DMS53 treated with DMSO at 0.1 percent for 48 hours (cell line): ENCODE measurements at regions not wholly inside any gene's neighbourhood (a gene's known extent, or its start where the extent isn't known, plus 50 kb on each side); places are given as distances from the start of the nearest gene placed in this dataset.
A peak's percentile ranks its signal among the peaks of the same experiment; 100 is the strongest.
"Not testable (repeated sequence)": the region's sequence is repeated elsewhere in the genome, so short reads cannot be mapped to it uniquely, and the experiment has no call there.

ENCODE experiments used
- DNase-seq: peaks from one replicate; lab custom pipeline; 2025; ENCODE audit not compliant: unreplicated experiment; lab: John Stamatoyannopoulos, UW

GRCh38 chr17:37859451-37859850, 64.8 kb upstream of the TBC1D3K start:
- no peak for DNase-seq

DNA sequence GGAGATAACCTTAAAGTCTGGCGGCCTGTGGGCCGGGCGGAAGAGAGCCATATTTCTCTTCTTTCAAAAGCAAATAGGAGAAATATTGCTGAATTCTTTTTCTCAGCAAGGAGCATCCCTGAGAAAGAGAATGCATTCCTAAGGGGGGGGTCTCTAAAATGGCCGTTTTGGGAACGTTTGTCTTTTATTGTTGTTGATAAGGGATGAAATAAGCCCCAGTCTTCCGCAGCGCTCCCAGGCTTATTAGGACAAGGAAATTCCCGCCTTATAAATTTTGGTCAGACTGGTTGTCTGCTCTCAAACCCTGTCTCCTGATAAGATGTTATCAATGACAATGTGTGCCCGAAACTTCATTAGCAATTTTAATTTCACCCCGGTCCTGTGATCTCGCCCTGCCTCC, 65.8 kb upstream of the TBC1D3K start:
- not testable (repeated sequence) for DNase-seq

DNA sequence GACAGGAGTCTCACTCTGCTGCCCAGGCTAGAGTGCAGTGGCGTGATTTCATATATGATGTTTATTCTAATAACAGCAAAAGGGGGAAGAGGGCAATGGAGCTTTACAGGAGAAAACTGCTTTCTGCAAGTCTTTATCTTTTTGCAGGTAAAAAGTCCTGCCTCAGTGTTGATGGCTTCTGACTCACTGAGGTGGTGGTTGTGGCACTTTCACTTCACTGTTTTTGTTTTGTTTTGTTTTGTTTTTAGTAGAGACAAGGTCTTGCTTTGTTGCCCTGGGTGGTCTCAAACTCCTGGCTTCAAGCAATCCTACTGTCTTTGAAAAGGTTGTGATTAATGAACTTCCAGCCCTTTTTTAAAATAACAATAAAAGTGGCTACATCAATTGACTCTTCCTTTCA, 68.0 kb upstream of the TBC1D3K start:
- DNase-seq: no peak

GRCh38 chr17:37849617-37849972, 74.6 kb upstream of the TBC1D3K start:
- no peak for DNase-seq

GRCh38 chr17:37848690-37849616, 75.3 kb upstream of the TBC1D3K start:
- DNase-seq: peak; percentile 80

- DNase-seq: no peak
Measured at GRCh38 chr17:37847811-37848331, 76.3 kb upstream of the TBC1D3K start.

GRCh38 chr17:37847102-37847501, 77.1 kb upstream of the TBC1D3K start:
- no peak for DNase-seq

DNA sequence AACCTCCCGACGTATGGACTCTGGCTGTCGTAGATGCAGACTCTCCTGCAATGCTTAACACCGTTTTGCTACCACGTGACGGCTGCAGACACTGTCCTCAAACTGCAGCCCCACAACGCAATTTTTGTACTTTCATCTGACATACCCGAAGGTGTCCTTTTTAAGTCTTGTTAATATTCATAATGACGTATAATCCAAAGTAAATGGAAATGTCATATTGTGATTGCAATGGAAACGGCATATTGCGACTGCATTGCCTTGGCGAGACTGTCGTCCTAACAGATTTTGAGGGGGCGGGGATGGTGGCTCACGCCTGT, 79.3 kb upstream of the TBC1D3K start:
- no peak for DNase-seq

DNA sequence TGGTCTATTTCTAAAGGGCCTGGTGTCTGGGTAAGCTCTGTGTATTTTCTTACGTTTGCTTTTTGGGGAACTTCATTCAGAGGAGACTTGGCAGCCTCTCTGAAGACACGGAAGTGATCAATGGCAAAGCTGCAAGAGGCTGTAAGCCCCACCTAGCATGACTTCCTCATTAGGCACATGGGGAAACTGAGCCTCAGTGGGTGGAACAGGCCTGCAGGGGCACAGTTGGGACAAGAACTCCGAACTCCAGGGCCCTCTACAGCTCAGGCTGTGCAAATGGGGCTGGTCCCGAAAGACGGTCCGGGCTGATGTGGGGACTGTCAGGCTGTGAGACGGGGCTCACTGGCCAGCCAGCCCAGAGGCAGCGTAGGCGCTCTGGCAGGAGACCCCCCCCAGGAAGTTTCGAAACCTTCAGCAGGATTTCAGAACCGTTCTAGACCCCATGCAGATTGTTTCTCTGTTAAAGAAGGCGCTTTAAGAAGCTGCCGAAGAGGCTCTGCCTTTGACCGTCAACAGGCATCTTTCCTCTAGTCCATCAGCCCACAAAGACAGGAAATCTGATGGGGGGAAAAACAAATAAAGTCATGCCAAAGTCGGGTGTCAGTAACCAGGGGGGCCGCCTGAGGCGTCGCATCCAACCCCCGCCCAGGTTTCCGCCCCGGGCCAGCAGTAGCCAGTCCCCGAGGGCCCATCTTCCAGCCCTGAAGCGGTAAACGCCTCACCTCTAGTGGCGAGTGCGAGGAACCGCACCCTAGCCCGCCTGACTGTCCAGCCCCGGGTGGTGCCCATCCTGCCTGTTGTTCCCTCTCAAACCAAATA, 79.8 kb upstream of the TBC1D3K start:
- DNase-seq: peak; percentile 36

DNA sequence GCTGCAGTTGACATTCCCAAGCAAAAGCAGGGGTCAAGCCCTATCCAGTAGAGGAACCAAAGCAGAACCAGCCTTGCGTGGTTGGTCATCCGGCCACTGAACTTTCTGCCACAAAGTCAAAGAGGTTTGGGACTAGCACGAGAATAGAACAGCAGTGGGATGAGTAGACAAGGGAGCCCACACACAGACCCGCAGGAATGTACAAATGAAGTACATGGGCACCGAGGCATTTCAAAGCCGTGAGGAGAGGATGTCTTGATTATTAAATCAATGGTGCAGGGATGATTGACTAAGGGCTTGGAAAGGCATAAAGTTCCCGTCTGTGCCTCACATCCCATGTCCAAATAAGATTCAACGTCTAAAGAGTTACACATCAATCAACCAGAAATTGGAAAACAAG, 81.8 kb upstream of the TBC1D3K start:
- no peak for DNase-seq

- DNase-seq: no peak
Measured at GRCh38 chr17:37841232-37841631, 83.0 kb upstream of the TBC1D3K start.

DNA sequence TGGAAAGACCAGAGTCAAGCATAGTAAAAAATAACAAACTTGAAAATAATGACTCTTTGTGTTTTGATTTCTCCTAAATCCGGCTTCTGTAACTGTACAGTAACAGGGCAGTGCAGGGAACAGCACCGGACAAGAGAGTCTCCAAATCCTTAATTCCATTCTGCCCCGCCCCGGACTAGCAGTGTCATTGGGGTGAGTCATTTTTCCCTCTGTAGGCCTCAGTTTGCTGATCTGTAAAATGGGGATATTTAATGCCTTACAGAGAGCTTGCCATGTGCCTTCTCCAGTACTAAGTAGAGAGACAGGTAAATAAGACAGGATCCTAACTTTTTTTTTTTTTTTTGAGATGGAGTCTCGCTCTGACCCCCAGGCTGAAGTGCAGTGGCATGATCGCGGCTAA, 83.6 kb upstream of the TBC1D3K start:
- no peak for DNase-seq

DNA sequence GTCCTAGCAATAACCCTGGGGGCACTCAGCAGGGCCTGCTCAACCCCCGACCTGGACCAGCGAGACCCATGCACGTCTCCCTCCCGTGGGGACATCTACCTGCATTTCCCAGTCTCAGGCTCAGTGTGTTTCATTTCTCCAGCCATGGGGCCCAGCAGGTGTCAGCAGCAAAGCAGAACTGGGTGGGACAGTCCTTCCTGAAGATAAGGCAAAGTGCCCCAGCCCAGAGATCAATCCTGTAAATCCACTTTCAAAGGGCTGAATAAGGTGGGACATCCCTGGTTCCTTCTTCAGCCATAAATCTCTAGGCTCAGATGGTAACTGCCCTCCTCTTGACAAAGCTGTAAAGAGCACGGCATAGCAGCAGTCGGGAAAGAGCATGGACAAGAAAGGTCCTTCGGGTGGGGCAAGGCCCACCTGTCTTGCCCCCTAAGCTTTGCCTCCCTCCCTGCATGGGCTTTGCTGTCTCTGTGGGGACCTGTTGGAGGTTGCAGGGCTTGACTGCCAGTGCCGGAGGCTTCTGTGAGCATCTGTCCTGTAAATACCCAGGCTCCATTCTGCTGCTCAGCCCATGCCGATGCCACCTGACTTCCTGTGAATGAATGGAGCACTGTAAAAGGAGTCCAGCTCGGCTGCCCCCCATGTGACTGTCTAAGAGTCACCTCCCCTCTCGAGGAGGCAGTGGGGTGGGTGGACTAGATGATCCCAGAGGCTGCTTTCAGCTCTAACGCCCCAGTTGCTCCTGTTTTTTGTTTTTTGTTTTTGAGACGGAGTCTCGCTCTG, 84.8 kb upstream of the TBC1D3K start:
- no peak for DNase-seq

- DNase-seq: no peak
Measured at GRCh38 chr17:37838276-37838675, 85.9 kb upstream of the TBC1D3K start.

GRCh38 chr17:37836593-37836992, 87.6 kb upstream of the TBC1D3K start:
- no peak for DNase-seq

DNA sequence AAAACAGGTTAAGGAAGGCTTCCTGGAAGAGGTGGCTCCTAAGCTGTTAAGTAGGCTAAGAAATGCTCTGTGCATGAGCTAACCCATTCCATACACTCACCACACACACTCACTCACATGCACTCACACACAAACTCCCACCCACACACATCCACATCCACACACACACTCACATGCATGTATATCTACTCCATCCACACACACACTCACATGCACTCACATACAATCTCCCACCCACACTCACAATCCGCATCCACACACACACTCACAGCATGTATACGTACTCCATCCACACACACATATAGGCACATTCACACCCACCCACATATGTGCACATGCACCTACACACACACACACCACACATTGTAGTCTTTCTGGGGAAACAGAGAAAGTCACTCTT, 89.3 kb upstream of the HNF1B start:
- no peak for DNase-seq

DNA sequence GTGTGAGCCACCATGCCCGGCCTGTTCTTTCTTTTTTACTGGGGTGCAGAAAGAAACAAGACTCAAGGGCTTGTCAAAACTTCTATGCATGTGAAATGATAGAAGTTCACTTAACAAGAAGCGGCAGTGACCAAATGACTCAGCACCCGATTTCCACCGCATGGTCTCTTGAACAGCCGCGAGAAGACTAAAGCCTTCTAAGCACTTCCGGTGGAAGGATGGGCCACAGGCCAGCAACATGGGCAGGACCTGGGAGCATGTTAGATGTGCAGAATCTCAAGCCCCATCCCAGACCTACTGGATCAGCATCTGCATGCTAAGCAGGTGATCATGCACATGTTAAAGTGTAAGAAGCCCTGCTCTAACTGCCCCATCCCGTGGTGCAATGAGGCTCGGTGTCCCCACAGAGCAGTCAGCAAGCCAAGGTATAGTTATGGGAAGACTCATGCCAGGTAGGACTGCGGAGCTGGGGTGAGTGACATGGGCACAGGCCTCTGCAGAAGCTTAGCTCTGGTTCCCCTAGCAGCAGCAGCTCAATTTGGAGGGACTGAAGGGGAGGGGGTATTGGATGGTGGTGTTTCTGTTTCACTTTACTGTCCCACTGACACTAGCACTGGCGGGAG, 88.5 kb upstream of the HNF1B start:
- DNase-seq: no peak

DNA sequence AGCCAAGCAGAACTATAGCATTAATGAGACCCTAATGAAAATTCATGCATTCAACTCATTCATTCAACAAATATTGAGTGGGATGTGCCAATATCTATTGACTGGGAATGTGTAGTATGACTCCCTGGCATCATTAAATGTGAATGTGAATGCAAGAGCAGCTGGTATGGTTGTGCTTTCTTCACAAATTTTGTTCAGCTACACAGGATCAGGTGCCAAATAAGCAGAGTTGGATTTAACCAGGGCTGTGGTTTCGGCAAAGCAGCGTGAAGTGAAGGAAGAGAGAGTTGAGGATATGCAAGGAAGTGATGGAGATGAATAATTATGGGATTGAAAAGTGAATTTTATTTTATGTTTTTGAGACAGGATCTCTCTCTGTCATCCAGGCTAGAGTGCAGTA, 87.1 kb upstream of the HNF1B start:
- no peak for DNase-seq

GRCh38 chr17:37831492-37831891, 86.6 kb upstream of the HNF1B start:
- no peak for DNase-seq

DNA sequence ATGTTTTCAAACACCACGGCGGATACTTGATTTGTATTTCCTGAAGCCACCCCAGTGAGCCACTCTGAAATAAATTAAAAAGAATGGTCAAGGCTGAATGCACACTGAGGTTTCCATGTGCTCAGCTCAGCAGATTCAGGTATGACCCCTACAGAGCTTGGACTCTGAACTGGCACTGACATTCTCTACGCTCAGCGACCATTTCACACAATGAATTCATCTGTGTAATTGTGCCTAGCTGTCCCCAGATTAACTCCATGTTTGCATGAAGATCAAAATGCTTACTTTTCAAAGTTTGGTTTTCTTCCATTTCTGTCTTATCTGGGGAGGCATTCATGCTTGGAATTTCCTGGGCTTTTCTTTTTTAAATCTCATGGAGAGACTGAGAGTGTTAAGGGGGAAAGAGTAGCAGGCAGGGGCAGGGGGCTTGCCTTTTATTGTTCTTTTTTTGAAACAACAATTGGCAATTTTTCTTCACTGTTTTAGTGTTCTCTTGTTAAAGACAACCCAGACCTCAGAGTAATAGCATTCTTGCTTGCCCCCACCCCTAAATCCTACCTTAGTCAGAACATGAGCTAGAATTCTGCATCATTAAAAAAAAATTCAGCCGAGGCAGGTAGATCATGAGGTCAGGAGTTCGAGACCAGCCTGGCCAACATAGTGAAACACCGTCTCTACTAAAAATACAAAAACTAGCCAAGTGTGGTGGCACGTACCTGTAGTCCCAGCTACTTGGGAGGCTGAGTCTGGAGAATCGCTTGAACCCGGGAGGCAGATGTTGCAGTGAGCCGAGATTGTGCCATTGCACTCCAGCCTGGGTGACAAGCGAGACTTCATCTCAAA, 85.5 kb upstream of the HNF1B start:
- no peak for DNase-seq
